ENCODE measurements at regions not wholly inside any gene's neighbourhood (a gene's known extent, or its start where the extent isn't known, plus 50 kb on each side); places are given as distances from the start of the nearest gene placed in this dataset.

- Histone ChIP-seq H2AFZ (ENCODE audit: low read length) (no peak overlapping the region), H3K9me3 (ENCODE audit: insufficient read depth, low read depth, low read length) (no peaks in the 10 kb centered on the region), H3F3A (ENCODE audit: low read depth) (no peaks in the 10 kb centered on the region), H3K79me2 (ENCODE audit: insufficient read depth, low read length) (no peaks in the 10 kb centered on the region), H3K9me2 (replicated peaks; ENCODE audit: low read depth, low read length) (no peaks in the 10 kb centered on the region), H3K4me2 (ENCODE audit: low read depth, low read length, poor library complexity, severe bottlenecking) (no peak overlapping the region), H3K36me3 (ENCODE audit: insufficient read depth, low read length) (no peaks in the 10 kb centered on the region), H3K27me3 (ENCODE audit: insufficient read depth, low read length, poor library complexity, severe bottlenecking) (no peaks in the 10 kb centered on the region), H3K4me3 (ENCODE audit: low read length, poor library complexity, severe bottlenecking) (no peak overlapping the region), H4K20me1 (ENCODE audit: insufficient read depth, low read length, poor library complexity, severe bottlenecking) (no peaks in the 10 kb centered on the region), H3K9ac (ENCODE audit: low read depth, low read length, poor library complexity, severe bottlenecking) (no peak overlapping the region), H3K4me1 (ENCODE audit: insufficient read depth, low read length, poor library complexity, severe bottlenecking) (no peaks in the 10 kb centered on the region)
- no peak for TF ChIP-seq CTCF (conservative IDR thresholded peaks at IDR 0.05; ENCODE audit: low read length)
- no peak for TF ChIP-seq EZH2phosphoT487 (IDR thresholded peaks at IDR 0.05; ENCODE audit: borderline replicate concordance)
Measured at GRCh38 chr14:32017587-32017986, 59.5 kb upstream of the ARHGAP5 start.

GRCh38 chr14:32018391-32019092, 58.6 kb upstream of the ARHGAP5 start:
- no peak overlapping the region for H3K4me2 ChIP-seq (ENCODE audit: low read depth, low read length, poor library complexity, severe bottlenecking)
- H3F3A ChIP-seq (ENCODE audit: low read depth) = no peaks in the 10 kb centered on the region
- H3K9ac ChIP-seq (ENCODE audit: low read depth, low read length, poor library complexity, severe bottlenecking) = no peak overlapping the region
- no peaks in the 10 kb centered on the region for H3K4me1 ChIP-seq (ENCODE audit: insufficient read depth, low read length, poor library complexity, severe bottlenecking)
- H3K36me3 ChIP-seq (ENCODE audit: insufficient read depth, low read length) = no peaks in the 10 kb centered on the region
- H3K9me3 ChIP-seq (ENCODE audit: insufficient read depth, low read depth, low read length) = no peaks in the 10 kb centered on the region
- H3K4me3 ChIP-seq (ENCODE audit: low read length, poor library complexity, severe bottlenecking) = no peak overlapping the region
- H3K9me2 ChIP-seq (replicated peaks; ENCODE audit: low read depth, low read length) = no peaks in the 10 kb centered on the region
- no peak overlapping the region for H2AFZ ChIP-seq (ENCODE audit: low read length)
- no peaks in the 10 kb centered on the region for H3K79me2 ChIP-seq (ENCODE audit: insufficient read depth, low read length)
- no peaks in the 10 kb centered on the region for H4K20me1 ChIP-seq (ENCODE audit: insufficient read depth, low read length, poor library complexity, severe bottlenecking)
- TF ChIP-seq CTCF (conservative IDR thresholded peaks at IDR 0.05; ENCODE audit: low read length) (no peak), EZH2phosphoT487 (IDR thresholded peaks at IDR 0.05; ENCODE audit: borderline replicate concordance) (no peak)
- no peaks in the 10 kb centered on the region for H3K27me3 ChIP-seq (ENCODE audit: insufficient read depth, low read length, poor library complexity, severe bottlenecking)

- no peaks in the 10 kb centered on the region for H4K20me1 ChIP-seq (ENCODE audit: insufficient read depth, low read length, poor library complexity, severe bottlenecking)
- no peaks in the 10 kb centered on the region for H3K36me3 ChIP-seq (ENCODE audit: insufficient read depth, low read length)
- no peak overlapping the region for H2AFZ ChIP-seq (ENCODE audit: low read length)
- TF ChIP-seq CTCF (conservative IDR thresholded peaks at IDR 0.05; ENCODE audit: low read length) (no peak), EZH2phosphoT487 (IDR thresholded peaks at IDR 0.05; ENCODE audit: borderline replicate concordance) (no peak)
- no peaks in the 10 kb centered on the region for H3K79me2 ChIP-seq (ENCODE audit: insufficient read depth, low read length)
- H3K9me3 ChIP-seq (ENCODE audit: insufficient read depth, low read depth, low read length) = no peaks in the 10 kb centered on the region
- H3F3A ChIP-seq (ENCODE audit: low read depth) = no peaks in the 10 kb centered on the region
- no peak overlapping the region for H3K9ac ChIP-seq (ENCODE audit: low read depth, low read length, poor library complexity, severe bottlenecking)
- H3K9me2 ChIP-seq (replicated peaks; ENCODE audit: low read depth, low read length) = no peaks in the 10 kb centered on the region
- H3K27me3 ChIP-seq (ENCODE audit: insufficient read depth, low read length, poor library complexity, severe bottlenecking) = no peaks in the 10 kb centered on the region
- no peak overlapping the region for H3K4me3 ChIP-seq (ENCODE audit: low read length, poor library complexity, severe bottlenecking)
- H3K4me2 ChIP-seq (ENCODE audit: low read depth, low read length, poor library complexity, severe bottlenecking) = no peak overlapping the region
- no peaks in the 10 kb centered on the region for H3K4me1 ChIP-seq (ENCODE audit: insufficient read depth, low read length, poor library complexity, severe bottlenecking)
Measured at GRCh38 chr14:32019276-32019675, 57.8 kb upstream of the ARHGAP5 start.
